ENCODE measurements at regions not wholly inside any gene's neighbourhood (a gene's known extent, or its start where the extent isn't known, plus 50 kb on each side); places are given as distances from the start of the nearest gene placed in this dataset.

DNA sequence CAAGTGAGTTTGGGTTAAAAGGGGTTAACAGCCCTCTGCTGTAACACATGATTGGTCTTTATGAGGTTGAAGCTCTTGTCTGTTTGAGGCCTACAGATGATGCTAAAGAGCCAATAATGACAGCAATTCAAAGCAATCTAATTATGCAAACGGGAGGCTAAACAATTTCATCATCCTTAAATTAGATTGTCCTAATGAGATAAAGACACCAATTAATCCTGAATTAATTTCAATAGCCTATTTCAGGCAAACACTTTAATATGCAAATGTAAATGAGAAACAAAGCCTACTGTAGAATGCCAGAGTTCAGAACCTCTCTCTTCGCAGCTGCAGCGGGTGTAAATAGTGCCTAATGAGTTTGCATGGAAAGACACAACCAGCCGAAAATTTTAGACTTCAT lies 504.7 kb upstream of the PBX1 start:
- Mint-ChIP-seq H3K4me3 (no peak overlapping the region), H3K27me3 (ENCODE audit: low read depth) (no peaks in the 10 kb centered on the region), H3K9me3 (no peaks in the 10 kb centered on the region), H3K27ac (no peak overlapping the region), H3K4me1 (peaks cover 11 to 13% of the 10 kb centered on the region in 2 experiments), H3K36me3 (ENCODE audit: insufficient read depth in 1 of 3, low read depth in 3 of 3) (no peaks in the 10 kb centered on the region)
- H3K9me3 ChIP-seq (ENCODE audit: control insufficient read depth, low read depth, low read length): no peaks in the 10 kb centered on the region
- H2BK120ac ChIP-seq (ENCODE audit: low read depth, low read length, poor library complexity, severe bottlenecking): no peak overlapping the region
- no peak overlapping the region for H3K56ac ChIP-seq (ENCODE audit: insufficient read length, low read depth, low read length)
- no peaks in the 10 kb centered on the region; the same call in 1 of the 2 replicates for H3K4me1 ChIP-seq (ENCODE audit: insufficient read depth, low read length)
- no peak overlapping the region for H4K5ac ChIP-seq (ENCODE audit: insufficient read length, low read depth, low read length)
- H3K9ac ChIP-seq (ENCODE audit: extremely low read depth, insufficient read length, low read length): no peak overlapping the region
- H3K79me2 ChIP-seq (ENCODE audit: insufficient read depth, low read length): no peaks in the 10 kb centered on the region
- H3T11ph ChIP-seq (ENCODE audit: low read length): no peak overlapping the region
- no peak overlapping the region for H4K91ac ChIP-seq (ENCODE audit: insufficient read length, low read depth, low read length)
- no peak overlapping the region for H2BK5ac ChIP-seq (ENCODE audit: insufficient read length, low read length)
- H4K20me1 ChIP-seq (ENCODE audit: control insufficient read depth, insufficient read depth, insufficient read length): no peaks in the 10 kb centered on the region
- no peak overlapping the region for H2AFZ ChIP-seq (ENCODE audit: low read length)
- no peak for DNase-seq
- no CpG with 5 or more reads among the region's 4 CpGs for WGBS (ENCODE audit: extremely low coverage, insufficient read length, low lambda C conversion rate)
- no peak overlapping the region for H2AK5ac ChIP-seq (ENCODE audit: insufficient read length, low read length)
- H2BK15ac ChIP-seq (ENCODE audit: low read depth, low read length): no peak overlapping the region
- no peak overlapping the region for H3K14ac ChIP-seq (ENCODE audit: insufficient read depth, low read length)
- no peak overlapping the region for H3K18ac ChIP-seq (ENCODE audit: insufficient read length, low read depth, low read length)
- H3K4ac ChIP-seq (ENCODE audit: low read depth, low read length): no peak overlapping the region
- H2BK12ac ChIP-seq (ENCODE audit: insufficient read length, low read depth, low read length): no peak overlapping the region
- no peak overlapping the region for H2BK20ac ChIP-seq (ENCODE audit: low read depth, low read length, poor library complexity, severe bottlenecking)
- TF ChIP-seq, protein P1, sequence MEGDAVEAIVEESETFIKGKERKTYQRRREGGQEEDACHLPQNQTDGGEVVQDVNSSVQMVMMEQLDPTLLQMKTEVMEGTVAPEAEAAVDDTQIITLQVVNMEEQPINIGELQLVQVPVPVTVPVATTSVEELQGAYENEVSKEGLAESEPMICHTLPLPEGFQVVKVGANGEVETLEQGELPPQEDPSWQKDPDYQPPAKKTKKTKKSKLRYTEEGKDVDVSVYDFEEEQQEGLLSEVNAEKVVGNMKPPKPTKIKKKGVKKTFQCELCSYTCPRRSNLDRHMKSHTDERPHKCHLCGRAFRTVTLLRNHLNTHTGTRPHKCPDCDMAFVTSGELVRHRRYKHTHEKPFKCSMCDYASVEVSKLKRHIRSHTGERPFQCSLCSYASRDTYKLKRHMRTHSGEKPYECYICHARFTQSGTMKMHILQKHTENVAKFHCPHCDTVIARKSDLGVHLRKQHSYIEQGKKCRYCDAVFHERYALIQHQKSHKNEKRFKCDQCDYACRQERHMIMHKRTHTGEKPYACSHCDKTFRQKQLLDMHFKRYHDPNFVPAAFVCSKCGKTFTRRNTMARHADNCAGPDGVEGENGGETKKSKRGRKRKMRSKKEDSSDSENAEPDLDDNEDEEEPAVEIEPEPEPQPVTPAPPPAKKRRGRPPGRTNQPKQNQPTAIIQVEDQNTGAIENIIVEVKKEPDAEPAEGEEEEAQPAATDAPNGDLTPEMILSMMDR (conservative IDR thresholded peaks at IDR 0.05): no peak
- no peaks in the 10 kb centered on the region for H3K27me3 ChIP-seq (ENCODE audit: insufficient read depth, low read length)
- no peaks in the 10 kb centered on the region for H3K23me2 ChIP-seq (ENCODE audit: insufficient read length, low read depth, low read length, poor library complexity, severe bottlenecking)
- H3K27ac ChIP-seq (ENCODE audit: insufficient read length, low read depth, low read length): no peak overlapping the region
- H4K8ac ChIP-seq (replicated peaks; ENCODE audit: insufficient read length, low read depth, low read length): no peak overlapping the region
- no peak overlapping the region for H3K4me2 ChIP-seq (ENCODE audit: insufficient read depth, insufficient read length, low read length)
- no peaks in the 10 kb centered on the region for H3K79me1 ChIP-seq (ENCODE audit: insufficient read depth, low read depth, low read length, poor library complexity, severe bottlenecking)
- H3K23ac ChIP-seq (ENCODE audit: insufficient read length, low read depth, low read length): no peak overlapping the region
